Lower lobe of right lung (tissue), 2 donors: ENCODE measurements at regions not wholly inside any gene's neighbourhood (a gene's known extent, or its start where the extent isn't known, plus 50 kb on each side); places are given as distances from the start of the nearest gene placed in this dataset.
"Not testable (repeated sequence)": the region's sequence is repeated elsewhere in the genome, so short reads cannot be mapped to it uniquely, and the experiment has no call there.

Experiments used
- ATAC-seq, 2 donors: fragments of 200-7000 bp; cut with Tn5 transposase; one replicate each; pipeline ENCODE4 v1.9.1; 2020 to 2022; ENCODE audit warnings: mild to moderate bottlenecking in 2 of 2, moderate library complexity in 2 of 2
- DNase-seq: peaks from one replicate; pipeline ENCODE4 v3.0.0-alpha.2; 2020
- H3K27ac ChIP-seq: fragments of 200-600 bp; one replicate; pipeline ENCODE4 v1.8.0; 2022
- H3K27me3 ChIP-seq: fragments of 200-600 bp; one replicate; pipeline ENCODE4 v1.8.0; 2022; ENCODE audit warnings: low read depth
- H3K36me3 ChIP-seq: fragments of 200-600 bp; one replicate; pipeline ENCODE4 v1.8.0; 2022; ENCODE audit warnings: mild to moderate bottlenecking
- H3K4me1 ChIP-seq: fragments of 200-600 bp; one replicate; pipeline ENCODE4 v1.8.0; 2022
- H3K4me3 ChIP-seq: fragments of 200-600 bp; one replicate; pipeline ENCODE4 v1.8.0; 2022; ENCODE audit warnings: mild to moderate bottlenecking
- H3K9me3 ChIP-seq: fragments of 200-600 bp; one replicate; pipeline ENCODE4 v1.8.0; 2022
- intact Hi-C: fragments of 100-400 bp; cut with DNase I; formaldehyde crosslinking; loops from one replicate; pipeline ENCODE4 v1.11.0; 2022
- TF ChIP-seq, protein P1 (sequence below): fragments of 200-600 bp; IDR thresholded peaks from one replicate; pipeline ENCODE4 v1.8.0; 2022; ENCODE audit warnings: antibody characterized with exemption, mild to moderate bottlenecking
- donor health status: DM: no; HTN: yes; CAD: no; lungs with severe emphysema.

- DNase-seq: no peak
- Histone ChIP-seq H3K9me3 (no peaks in the 10 kb centered on the region), H3K36me3 (no peaks in the 10 kb centered on the region), H3K4me1 (no peaks in the 10 kb centered on the region), H3K4me3 (no peak overlapping the region), H3K27ac (no peak overlapping the region), H3K27me3 (no peaks in the 10 kb centered on the region)
- ATAC-seq: no peak
- intact Hi-C loops: no loop called here
- TF ChIP-seq, protein P1, sequence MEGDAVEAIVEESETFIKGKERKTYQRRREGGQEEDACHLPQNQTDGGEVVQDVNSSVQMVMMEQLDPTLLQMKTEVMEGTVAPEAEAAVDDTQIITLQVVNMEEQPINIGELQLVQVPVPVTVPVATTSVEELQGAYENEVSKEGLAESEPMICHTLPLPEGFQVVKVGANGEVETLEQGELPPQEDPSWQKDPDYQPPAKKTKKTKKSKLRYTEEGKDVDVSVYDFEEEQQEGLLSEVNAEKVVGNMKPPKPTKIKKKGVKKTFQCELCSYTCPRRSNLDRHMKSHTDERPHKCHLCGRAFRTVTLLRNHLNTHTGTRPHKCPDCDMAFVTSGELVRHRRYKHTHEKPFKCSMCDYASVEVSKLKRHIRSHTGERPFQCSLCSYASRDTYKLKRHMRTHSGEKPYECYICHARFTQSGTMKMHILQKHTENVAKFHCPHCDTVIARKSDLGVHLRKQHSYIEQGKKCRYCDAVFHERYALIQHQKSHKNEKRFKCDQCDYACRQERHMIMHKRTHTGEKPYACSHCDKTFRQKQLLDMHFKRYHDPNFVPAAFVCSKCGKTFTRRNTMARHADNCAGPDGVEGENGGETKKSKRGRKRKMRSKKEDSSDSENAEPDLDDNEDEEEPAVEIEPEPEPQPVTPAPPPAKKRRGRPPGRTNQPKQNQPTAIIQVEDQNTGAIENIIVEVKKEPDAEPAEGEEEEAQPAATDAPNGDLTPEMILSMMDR: no peak
Measured at GRCh38 chr9:26789959-26790358, 102.6 kb downstream of the CAAP1 start.

DNA sequence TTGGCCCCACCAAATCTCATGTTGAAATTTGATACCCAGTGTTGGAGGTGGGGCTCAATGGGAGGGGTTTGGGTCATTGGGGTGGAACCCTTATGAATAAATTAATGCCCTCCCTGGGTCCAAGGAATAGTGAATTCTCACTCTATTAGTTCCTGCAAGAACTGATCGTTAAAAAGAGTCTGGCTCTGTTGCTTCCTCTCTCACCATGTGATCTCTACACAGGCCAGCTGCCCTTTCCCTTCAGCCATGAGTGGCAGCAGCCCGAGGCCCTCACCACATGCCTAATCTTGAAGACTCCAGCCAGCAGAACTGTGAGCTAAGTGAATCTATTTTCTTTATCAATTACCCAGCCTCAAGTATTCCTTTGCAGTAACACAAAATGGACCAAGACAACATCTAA is 106.0 kb downstream of the CAAP1 start:
- H3K27me3 ChIP-seq: no peaks in the 10 kb centered on the region
- H3K27ac ChIP-seq: no peak overlapping the region
- H3K4me1 ChIP-seq: no peaks in the 10 kb centered on the region
- H3K36me3 ChIP-seq: no peaks in the 10 kb centered on the region
- H3K4me3 ChIP-seq: no peak overlapping the region
- DNase-seq (no peak), ATAC-seq (no peak)
- intact Hi-C loops: no loop called here
- H3K9me3 ChIP-seq: no peaks in the 10 kb centered on the region
- TF ChIP-seq, protein P1: no peak

- Histone ChIP-seq H3K27me3 (no peaks in the 10 kb centered on the region), H3K4me3 (no peak overlapping the region), H3K36me3 (no peaks in the 10 kb centered on the region), H3K27ac (no peak overlapping the region), H3K4me1 (no peaks in the 10 kb centered on the region), H3K9me3 (no peaks in the 10 kb centered on the region)
- DNase-seq (no peak), ATAC-seq (no peak)
- TF ChIP-seq, protein P1: no peak
- intact Hi-C loops: no loop called here
Measured at GRCh38 chr9:26782899-26783298, 109.7 kb downstream of the CAAP1 start.

- H3K4me3 ChIP-seq: no peak overlapping the region
- H3K27ac ChIP-seq: no peak overlapping the region
- DNase-seq (no peak), ATAC-seq (no peak)
- TF ChIP-seq, protein P1: no peak
- H3K27me3 ChIP-seq: no peaks in the 10 kb centered on the region
- intact Hi-C loops: no loop called here
- H3K9me3 ChIP-seq: no peaks in the 10 kb centered on the region
- H3K36me3 ChIP-seq: no peaks in the 10 kb centered on the region
- H3K4me1 ChIP-seq: no peaks in the 10 kb centered on the region
Measured at GRCh38 chr9:26781906-26782305, 110.7 kb downstream of the CAAP1 start.

GRCh38 chr9:26780307-26780706 is 112.3 kb downstream of the CAAP1 start:
- H3K36me3 ChIP-seq, H3K4me3 ChIP-seq, H3K4me1 ChIP-seq, H3K9me3 ChIP-seq, DNase-seq, ATAC-seq, intact Hi-C loops, H3K27ac ChIP-seq, H3K27me3 ChIP-seq: not testable (repeated sequence)

DNA sequence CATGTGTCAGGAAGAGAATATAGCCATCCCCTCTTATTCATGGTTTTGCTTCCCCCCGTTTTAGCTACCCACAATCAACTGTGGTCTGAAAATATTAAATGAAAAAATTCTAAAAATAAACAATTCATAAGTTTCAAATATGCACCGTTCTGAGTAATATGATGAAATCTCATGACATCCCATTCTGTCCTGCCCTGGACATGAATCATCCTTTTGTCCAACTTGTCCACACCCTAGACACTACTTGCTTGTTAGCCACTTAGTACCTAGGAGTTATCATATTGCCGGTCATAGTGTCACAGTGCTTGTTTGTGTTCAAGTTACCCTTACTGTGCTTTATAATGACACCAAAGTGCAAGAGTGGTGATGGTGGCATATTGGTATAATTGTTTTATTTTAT is 113.5 kb downstream of the CAAP1 start:
- H3K27ac ChIP-seq: no peak overlapping the region
- TF ChIP-seq, protein P1: no peak
- H3K27me3 ChIP-seq: no peaks in the 10 kb centered on the region
- no peaks in the 10 kb centered on the region for H3K9me3 ChIP-seq
- intact Hi-C loops: no loop called here
- DNase-seq (no peak), ATAC-seq (no peak)
- H3K36me3 ChIP-seq: no peaks in the 10 kb centered on the region
- no peaks in the 10 kb centered on the region for H3K4me1 ChIP-seq
- no peak overlapping the region for H3K4me3 ChIP-seq
